Body of pancreas (tissue), 4 donors: ENCODE measurements at regions not wholly inside any gene's neighbourhood (a gene's known extent, or its start where the extent isn't known, plus 50 kb on each side); places are given as distances from the start of the nearest gene placed in this dataset.

Experiments used
- ATAC-seq: fragments of 150-250 bp; one replicate; pipeline ENCODE4 v1.9.1; 2016
- DNase-seq, 4 donors: peaks; one replicate each; pipeline ENCODE4 v3.0.0-alpha.2; 2019
- H3K27ac ChIP-seq, 4 donors: fragments of 200-600 bp; sonication (generic); 1 replicate in 3 of 4; 2 replicates in 1 of 4; pipeline versions ENCODE4 v1.5.1 to v1.6.1; 2016 to 2019; ENCODE audit warnings: mild to moderate bottlenecking in 1 of 4, mixed read lengths in 1 of 4, moderate library complexity in 1 of 4
- H3K27me3 ChIP-seq, 2 donors: fragments of 200-600 bp; sonication (generic); one replicate each; pipeline ENCODE4 v1.6.0; 2016; ENCODE audit warnings: mild to moderate bottlenecking in 1 of 2
- H3K36me3 ChIP-seq, 2 donors: fragments of 200-600 bp; sonication (generic); replicated peaks in 1 of 2; 2 replicates each; pipeline ENCODE4 v1.5.1; 2016; ENCODE audit warnings: low read depth in 2 of 2; ENCODE audit not compliant: insufficient read depth in 1 of 2
- H3K4me1 ChIP-seq: fragments of 200-600 bp; sonication (generic); one replicate; pipeline ENCODE4 v1.6.0; 2016
- H3K4me3 ChIP-seq, 2 donors: fragments of 200-600 bp; sonication (generic); 1 replicate in 1 of 2; 2 replicates in 1 of 2; pipeline ENCODE4 v1.5.1; 2016 to 2019
- H3K9me3 ChIP-seq, 3 donors: fragments of 200-600 bp; sonication (generic); 1 replicate in 2 of 3; 2 replicates in 1 of 3; pipeline ENCODE4 v1.5.1; 2016
- POLR2A ChIP-seq, 3 donors: fragments of 450-650 bp; IDR thresholded peaks; one replicate each; pipeline ENCODE4 v1.6.1; 2016; ENCODE audit warnings: antibody characterized with exemption in 3 of 3, mild to moderate bottlenecking in 2 of 3
- WGBS, 2 donors: methylation state at CpG; one replicate each; pipeline ENCODE4 v1.1.5; 2017; 5-methylcytosine and 5-hydroxymethylcytosine counted together
- intact Hi-C: fragments of 100-400 bp; cut with DNase I; formaldehyde crosslinking; loops from one replicate; pipeline ENCODE4 v1.15.1; 2023
- TF ChIP-seq, protein P1 (sequence below), 7 experiments: fragments of 450-650 bp in 4 of 7; fragments of 200-600 bp in 3 of 7; sonication (generic) in 3 of 7; IDR thresholded peaks; one replicate each; pipeline ENCODE4 v1.5.1; 2016 to 2019; ENCODE audit warnings: antibody characterized with exemption in 7 of 7

DNA sequence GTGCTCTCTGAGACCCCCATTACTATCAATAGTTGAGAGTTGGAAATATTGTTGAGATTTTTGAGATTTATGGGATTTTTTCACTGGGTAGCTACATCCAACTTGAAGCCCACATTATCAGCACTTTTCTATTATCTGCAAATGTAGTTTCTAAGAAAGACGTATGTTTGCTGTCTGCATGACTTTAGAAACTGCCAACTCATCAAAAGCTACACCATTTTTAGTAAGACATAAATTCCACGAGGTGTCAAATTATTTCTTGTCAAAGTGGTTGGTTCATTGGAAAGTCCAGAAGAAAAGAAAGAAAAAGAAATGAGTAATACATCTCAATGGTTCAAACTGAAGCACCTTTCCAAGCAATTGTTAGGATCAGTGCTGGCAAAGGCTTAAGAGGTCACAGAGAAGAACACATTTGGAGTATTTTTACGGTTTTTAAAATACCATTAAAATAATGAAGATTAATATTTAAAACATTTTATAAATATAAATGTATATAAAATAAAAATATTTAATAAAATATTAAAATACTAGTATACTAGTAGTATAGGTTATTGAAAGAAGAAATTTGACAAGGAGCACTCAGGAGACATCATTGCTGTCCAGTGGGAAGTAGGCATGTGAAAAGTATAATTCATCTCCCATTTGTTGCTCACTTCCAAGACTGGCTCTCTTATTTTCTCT, 463.5 kb downstream of the TAFA4 start:
- H3K27ac ChIP-seq: no peak overlapping the region
- H3K36me3 ChIP-seq: no peaks in the 10 kb centered on the region
- H3K9me3 ChIP-seq: no peaks in the 10 kb centered on the region
- intact Hi-C loops: no loop called here
- DNase-seq (no peak), ATAC-seq (no peak)
- H3K4me3 ChIP-seq: no peak overlapping the region
- TF ChIP-seq, protein P1, sequence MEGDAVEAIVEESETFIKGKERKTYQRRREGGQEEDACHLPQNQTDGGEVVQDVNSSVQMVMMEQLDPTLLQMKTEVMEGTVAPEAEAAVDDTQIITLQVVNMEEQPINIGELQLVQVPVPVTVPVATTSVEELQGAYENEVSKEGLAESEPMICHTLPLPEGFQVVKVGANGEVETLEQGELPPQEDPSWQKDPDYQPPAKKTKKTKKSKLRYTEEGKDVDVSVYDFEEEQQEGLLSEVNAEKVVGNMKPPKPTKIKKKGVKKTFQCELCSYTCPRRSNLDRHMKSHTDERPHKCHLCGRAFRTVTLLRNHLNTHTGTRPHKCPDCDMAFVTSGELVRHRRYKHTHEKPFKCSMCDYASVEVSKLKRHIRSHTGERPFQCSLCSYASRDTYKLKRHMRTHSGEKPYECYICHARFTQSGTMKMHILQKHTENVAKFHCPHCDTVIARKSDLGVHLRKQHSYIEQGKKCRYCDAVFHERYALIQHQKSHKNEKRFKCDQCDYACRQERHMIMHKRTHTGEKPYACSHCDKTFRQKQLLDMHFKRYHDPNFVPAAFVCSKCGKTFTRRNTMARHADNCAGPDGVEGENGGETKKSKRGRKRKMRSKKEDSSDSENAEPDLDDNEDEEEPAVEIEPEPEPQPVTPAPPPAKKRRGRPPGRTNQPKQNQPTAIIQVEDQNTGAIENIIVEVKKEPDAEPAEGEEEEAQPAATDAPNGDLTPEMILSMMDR (IDR thresholded peaks at IDR 0.05): no peak
- no peak for TF ChIP-seq POLR2A (IDR thresholded peaks at IDR 0.05)
- WGBS, 2 donors: 50 to 56% methylated on average over 3 of the region's 3 CpGs
- H3K27me3 ChIP-seq: no peaks in the 10 kb centered on the region
- no peaks in the 10 kb centered on the region for H3K4me1 ChIP-seq

DNA sequence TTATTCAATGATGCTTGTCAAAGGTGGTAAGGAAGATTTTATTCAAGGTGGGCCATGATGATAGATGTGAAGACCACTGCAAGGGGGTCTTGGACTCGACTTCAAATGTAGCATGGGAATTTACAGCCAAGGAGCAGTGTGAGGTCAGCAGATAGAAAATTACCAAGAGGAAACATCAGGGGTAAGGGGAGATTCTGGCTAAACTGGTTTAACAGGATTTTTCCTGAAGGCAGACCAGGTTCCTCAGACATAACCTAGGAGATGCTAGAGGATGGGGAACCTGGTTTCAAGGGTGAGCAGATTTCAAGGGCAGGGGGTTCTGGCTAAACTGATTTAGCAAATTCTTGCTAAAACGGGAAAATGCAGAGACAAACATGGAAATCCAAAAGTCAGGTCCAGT, 464.9 kb downstream of the TAFA4 start:
- no peak for ATAC-seq
- no peaks in the 10 kb centered on the region for H3K27me3 ChIP-seq
- no peaks in the 10 kb centered on the region for H3K4me1 ChIP-seq
- DNase-seq: no peak
- no peak overlapping the region for H3K27ac ChIP-seq
- intact Hi-C loops: no loop called here
- H3K4me3 ChIP-seq: no peak overlapping the region
- no peaks in the 10 kb centered on the region for H3K9me3 ChIP-seq
- WGBS, 2 donors: 28 to 33% methylated on average over 2 of the region's 2 CpGs
- no peaks in the 10 kb centered on the region for H3K36me3 ChIP-seq
- TF ChIP-seq POLR2A (IDR thresholded peaks at IDR 0.05): no peak

DNA sequence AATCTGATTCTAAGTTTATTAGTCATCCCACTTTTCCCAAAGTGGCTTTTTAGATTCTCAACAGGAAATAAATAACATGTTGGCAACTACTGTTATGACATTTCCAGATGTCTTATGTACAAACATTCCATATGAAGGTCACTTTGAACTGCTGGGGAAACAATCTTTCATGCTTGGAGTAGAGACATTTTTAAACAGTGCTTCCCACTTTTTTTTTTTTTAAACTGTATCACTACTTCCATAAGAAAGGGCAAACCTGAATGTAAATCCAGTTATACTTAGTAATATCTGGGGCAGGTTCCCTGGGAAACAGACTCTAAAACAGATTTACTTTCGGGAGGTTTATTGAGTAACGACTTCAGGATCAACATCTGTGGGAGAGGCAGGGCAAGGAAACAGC, 473.8 kb downstream of the TAFA4 start:
- TF ChIP-seq POLR2A (IDR thresholded peaks at IDR 0.05): no peak
- TF ChIP-seq, protein P1 (IDR thresholded peaks at IDR 0.05): no peak
- intact Hi-C loops: no loop called here
- no peaks in the 10 kb centered on the region for H3K36me3 ChIP-seq
- no peak overlapping the region for H3K4me3 ChIP-seq
- DNase-seq (no peak), ATAC-seq (no peak)
- H3K9me3 ChIP-seq: no peaks in the 10 kb centered on the region
- no peaks in the 10 kb centered on the region for H3K27me3 ChIP-seq
- no peaks in the 10 kb centered on the region for H3K4me1 ChIP-seq
- H3K27ac ChIP-seq: no peak overlapping the region
- 61 to 71% methylated on average over 2 of the region's 2 CpGs for WGBS, 2 donors

DNA sequence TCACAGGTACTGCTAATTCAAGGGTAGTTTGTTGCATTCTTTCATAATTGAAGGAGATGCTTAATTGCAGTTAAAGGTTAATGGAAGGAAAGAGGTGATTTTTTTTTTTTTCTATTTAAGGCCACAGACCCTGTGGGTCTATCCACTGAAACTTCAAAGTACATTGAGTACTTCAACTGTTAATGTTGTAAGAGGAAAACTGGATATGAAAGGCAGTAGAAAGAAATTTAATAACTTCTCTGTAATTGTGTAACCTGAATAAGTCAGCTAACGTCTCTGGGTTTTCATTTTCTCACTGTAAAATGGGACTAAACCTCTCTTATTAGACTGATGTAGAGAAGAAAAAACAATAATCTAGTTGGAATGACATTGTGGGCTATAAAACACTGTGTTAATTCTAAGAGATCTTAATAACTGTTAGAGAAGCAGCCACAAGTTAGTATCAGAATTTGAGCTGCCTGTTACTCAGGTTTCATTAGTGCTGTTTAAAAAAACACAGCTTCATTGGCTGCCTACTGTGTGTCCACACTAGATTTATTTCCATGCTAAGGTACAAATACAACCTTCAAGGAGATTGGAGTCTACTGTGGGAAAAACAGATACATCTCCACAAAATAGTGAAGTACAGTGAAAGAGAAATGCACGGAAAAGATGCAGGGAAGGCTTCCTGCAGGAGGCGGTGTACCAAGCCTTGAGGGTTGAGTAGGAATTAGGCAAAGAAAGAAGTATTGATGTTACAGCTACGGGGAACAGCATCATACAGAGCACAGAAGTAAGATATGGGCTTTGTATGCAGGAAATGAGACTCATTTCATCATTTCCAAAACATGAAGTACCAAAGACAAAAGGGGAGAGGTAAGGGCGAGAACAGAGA, 483.6 kb downstream of the TAFA4 start:
- no peak for ATAC-seq
- Histone ChIP-seq H3K27ac (no peak overlapping the region), H3K27me3 (no peaks in the 10 kb centered on the region), H3K4me1 (no peaks in the 10 kb centered on the region), H3K9me3 (no peaks in the 10 kb centered on the region), H3K36me3 (no peaks in the 10 kb centered on the region), H3K4me3 (no peak overlapping the region)
- WGBS, 2 donors: 54 to 64% methylated on average over 5 of the region's 5 CpGs
- intact Hi-C loops: no loop called here
- DNase-seq: no peak
- TF ChIP-seq POLR2A (IDR thresholded peaks at IDR 0.05): no peak
- TF ChIP-seq, protein P1 (IDR thresholded peaks at IDR 0.05): no peak

DNA sequence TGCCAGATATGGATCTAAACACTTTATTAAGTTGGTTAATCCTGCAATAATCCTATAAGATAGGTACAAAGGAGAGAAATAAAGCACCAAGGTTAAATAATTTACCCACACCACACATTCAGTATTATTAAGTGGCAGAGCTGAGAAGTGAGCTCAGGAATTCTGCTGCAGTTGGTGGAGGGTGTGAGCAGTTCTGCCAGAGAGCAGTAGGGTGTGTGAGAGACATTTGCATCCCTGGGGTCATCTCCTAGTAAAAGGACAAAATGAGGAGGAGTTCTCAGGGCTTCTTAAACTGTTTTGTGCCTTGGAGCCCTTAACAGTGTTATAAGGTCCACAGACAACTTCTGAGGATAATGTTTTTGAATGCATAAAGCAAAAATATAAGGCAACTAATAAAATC, 484.5 kb downstream of the TAFA4 start:
- no peak for DNase-seq
- H3K4me3 ChIP-seq: no peak overlapping the region
- no peak overlapping the region for H3K27ac ChIP-seq
- no peaks in the 10 kb centered on the region for H3K27me3 ChIP-seq
- TF ChIP-seq POLR2A (IDR thresholded peaks at IDR 0.05): no peak
- TF ChIP-seq, protein P1 (IDR thresholded peaks at IDR 0.05): no peak
- no peaks in the 10 kb centered on the region for H3K36me3 ChIP-seq
- no peaks in the 10 kb centered on the region for H3K9me3 ChIP-seq
- no peaks in the 10 kb centered on the region for H3K4me1 ChIP-seq
- intact Hi-C loops: no loop called here
- no peak for ATAC-seq
